ENCODE measurements at regions not wholly inside any gene's neighbourhood (a gene's known extent, or its start where the extent isn't known, plus 50 kb on each side); places are given as distances from the start of the nearest gene placed in this dataset.
A peak's percentile ranks its signal among the peaks of the same experiment; 100 is the strongest.

DNA sequence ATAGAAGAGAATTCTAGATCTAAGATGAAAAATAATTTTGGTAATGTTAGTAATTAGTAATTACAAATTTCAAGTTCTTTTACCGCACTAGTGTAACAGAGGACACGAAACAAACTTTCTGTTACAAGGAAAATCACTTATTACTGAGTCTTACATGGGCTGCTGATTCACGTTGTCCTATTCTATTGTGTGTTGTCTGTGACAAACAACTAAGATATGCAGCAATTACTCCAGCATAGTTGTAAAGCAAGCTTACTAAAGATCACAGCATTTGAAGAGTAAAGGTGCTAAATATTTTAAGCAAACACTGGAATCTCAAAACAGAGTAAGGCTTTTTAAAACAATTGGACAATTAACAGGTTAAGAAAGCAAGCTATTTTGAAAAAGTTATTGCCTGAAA lies 502.3 kb downstream of the KCNT2 start:
- peaks cover 2% of the 10 kb centered on the region for H3K36me3 Mint-ChIP-seq (ENCODE audit: low read depth)
- DNase-seq = no peak
- Histone ChIP-seq H3K27me3 (ENCODE audit: control insufficient read depth, insufficient read depth, low read length, poor library complexity, severe bottlenecking) (no peaks in the 10 kb centered on the region), H3K4me3 (ENCODE audit: low read length) (no peak overlapping the region), H3K27ac (ENCODE audit: low read depth, low read length) (no peak overlapping the region), H3K9ac (ENCODE audit: extremely low read depth, low read length, poor library complexity, severe bottlenecking) (no peak overlapping the region), H3K36me3 (ENCODE audit: control insufficient read depth, insufficient read depth, low read length) (no peaks in the 10 kb centered on the region), H3K4me1 (ENCODE audit: control insufficient read depth, insufficient read depth, low read length) (no peaks in the 10 kb centered on the region), H3K9me3 (ENCODE audit: control insufficient read depth, low read length) (peaks cover 24% of the 10 kb centered on the region)
- no peak overlapping the region for H3K27ac Mint-ChIP-seq
- WGBS, 2 experiments (ENCODE audit: insufficient coverage in 1 of 2, insufficient read length in 1 of 2) = 33 to 82% methylated on average over 1 to 3 of the region's 3 CpGs
- H3K4me1 Mint-ChIP-seq = peaks cover 5% of the 10 kb centered on the region
- H3K9me3 Mint-ChIP-seq = peaks cover 44% of the 10 kb centered on the region
- H3K27me3 Mint-ChIP-seq (ENCODE audit: insufficient read depth) = no peaks in the 10 kb centered on the region
- H3K4me3 Mint-ChIP-seq = no peak overlapping the region
- TF ChIP-seq CTCF (conservative IDR thresholded peaks at IDR 0.05) = no peak

GRCh38 chr1:196102826-196103225 lies 505.4 kb downstream of the KCNT2 start:
- H3K27ac Mint-ChIP-seq = no peak overlapping the region
- no peaks in the 10 kb centered on the region for H3K36me3 Mint-ChIP-seq (ENCODE audit: low read depth)
- peaks cover 47% of the 10 kb centered on the region for H3K9me3 Mint-ChIP-seq
- TF ChIP-seq CTCF (conservative IDR thresholded peaks at IDR 0.05) = no peak
- H3K4me3 ChIP-seq (ENCODE audit: low read length) = no peak overlapping the region
- no peak overlapping the region for H3K9ac ChIP-seq (ENCODE audit: extremely low read depth, low read length, poor library complexity, severe bottlenecking)
- no peaks in the 10 kb centered on the region for H3K27me3 Mint-ChIP-seq (ENCODE audit: insufficient read depth)
- 100% methylated on average over 1 of the region's 1 CpG; no CpG with 5 or more reads in 1 of the 2 experiments for WGBS, 2 experiments (ENCODE audit: insufficient coverage in 1 of 2, insufficient read length in 1 of 2)
- H3K27me3 ChIP-seq (ENCODE audit: control insufficient read depth, insufficient read depth, low read length, poor library complexity, severe bottlenecking) = no peaks in the 10 kb centered on the region
- no peaks in the 10 kb centered on the region for H3K36me3 ChIP-seq (ENCODE audit: control insufficient read depth, insufficient read depth, low read length)
- no peaks in the 10 kb centered on the region for H3K4me1 ChIP-seq (ENCODE audit: control insufficient read depth, insufficient read depth, low read length)
- no peak overlapping the region for H3K27ac ChIP-seq (ENCODE audit: low read depth, low read length)
- peaks cover 2% of the 10 kb centered on the region for H3K4me1 Mint-ChIP-seq
- H3K9me3 ChIP-seq (ENCODE audit: control insufficient read depth, low read length) = peaks cover 41% of the 10 kb centered on the region
- no peak for DNase-seq
- H3K4me3 Mint-ChIP-seq = no peak overlapping the region

DNA sequence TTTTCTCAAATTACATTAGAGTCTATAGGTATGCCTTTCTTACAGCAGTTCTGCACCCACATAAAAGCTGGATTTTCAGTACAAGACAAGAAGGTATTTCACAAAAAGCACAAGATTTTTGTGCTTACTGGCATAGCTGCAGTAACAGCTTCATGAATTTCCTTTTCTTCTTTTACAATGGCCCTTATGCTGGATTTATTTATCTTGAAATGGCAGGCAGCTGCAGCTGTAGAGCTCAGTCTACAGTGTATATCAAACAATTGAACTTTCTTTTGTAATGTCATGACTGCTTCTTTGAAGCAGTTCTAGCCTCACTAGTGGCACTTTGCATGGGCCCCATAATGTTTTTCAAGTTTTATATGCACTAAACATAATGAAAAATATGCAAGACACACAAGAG lies 510.2 kb downstream of the KCNT2 start:
- Histone ChIP-seq H3K4me1 (ENCODE audit: control insufficient read depth, insufficient read depth, low read length) (no peaks in the 10 kb centered on the region), H3K27ac (ENCODE audit: low read depth, low read length) (peak overlapping the region; percentile 36), H3K4me3 (ENCODE audit: low read length) (no peak overlapping the region), H3K9ac (ENCODE audit: extremely low read depth, low read length, poor library complexity, severe bottlenecking) (no peak overlapping the region), H3K36me3 (ENCODE audit: control insufficient read depth, insufficient read depth, low read length) (no peaks in the 10 kb centered on the region), H3K27me3 (ENCODE audit: control insufficient read depth, insufficient read depth, low read length, poor library complexity, severe bottlenecking) (no peaks in the 10 kb centered on the region), H3K9me3 (ENCODE audit: control insufficient read depth, low read length) (peaks cover 30% of the 10 kb centered on the region)
- no peak for DNase-seq
- Mint-ChIP-seq H3K27ac (no peak overlapping the region), H3K9me3 (peaks cover 36% of the 10 kb centered on the region), H3K36me3 (ENCODE audit: low read depth) (no peaks in the 10 kb centered on the region), H3K27me3 (ENCODE audit: insufficient read depth) (no peaks in the 10 kb centered on the region), H3K4me1 (no peaks in the 10 kb centered on the region), H3K4me3 (no peak overlapping the region)
- no peak for TF ChIP-seq CTCF (conservative IDR thresholded peaks at IDR 0.05)
